HT1080 (cell line): ENCODE measurements at regions not wholly inside any gene's neighbourhood (a gene's known extent, or its start where the extent isn't known, plus 50 kb on each side); places are given as distances from the start of the nearest gene placed in this dataset.

Source experiments
- DNase-seq: peaks from one replicate; pipeline ENCODE4 v3.0.0-alpha.2; 2015; ENCODE audit warnings: low read depth

DNA sequence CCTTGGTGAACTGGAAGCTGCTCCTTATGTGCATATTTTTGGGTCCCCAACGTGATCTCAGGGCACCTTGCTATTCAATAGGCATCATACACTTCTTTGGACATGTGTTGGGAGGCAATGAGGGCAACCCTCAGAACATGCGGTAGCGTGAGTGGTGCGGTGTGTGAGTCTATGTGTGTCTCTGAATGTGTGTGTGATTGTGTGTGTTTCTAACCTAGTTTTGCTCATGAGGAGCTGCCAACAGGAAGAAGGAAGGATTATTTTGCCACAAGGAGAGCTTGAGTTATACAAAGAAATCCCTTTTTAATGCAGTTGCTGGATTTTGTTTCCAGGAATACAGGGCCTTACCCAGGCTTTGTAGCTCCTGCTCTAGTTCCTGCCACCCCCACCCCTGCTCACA is 75.8 kb upstream of the ITGA6 start:
- no peak for DNase-seq

DNA sequence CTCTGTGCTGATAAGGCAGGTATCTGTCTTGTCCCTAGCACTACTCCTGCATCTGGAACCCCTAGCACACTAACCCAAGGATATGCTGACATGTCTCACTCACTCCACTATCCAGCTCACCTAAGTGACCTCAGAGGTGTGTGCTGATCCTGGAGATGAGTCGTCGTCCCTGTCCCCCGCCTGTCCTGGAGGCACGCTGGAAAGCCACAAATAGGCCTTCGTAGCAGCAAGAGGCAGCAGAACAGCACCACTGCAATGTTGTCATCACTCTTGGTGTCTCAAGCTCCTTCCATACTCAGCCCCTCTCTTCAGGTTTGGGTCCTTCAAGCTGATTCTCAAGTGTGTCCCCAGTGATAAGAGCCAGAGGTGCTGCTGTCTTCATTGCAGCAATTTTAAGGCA is 73.0 kb upstream of the ITGA6 start:
- no peak for DNase-seq

- DNase-seq, result no peak
Observed at GRCh38 chr2:172357442-172357841, 69.9 kb upstream of the ITGA6 start.

GRCh38 chr2:172358691-172359556 is 68.5 kb upstream of the ITGA6 start:
- DNase-seq, result no peak

- DNase-seq, result no peak
Observed at GRCh38 chr2:172361360-172361759, 66.0 kb upstream of the ITGA6 start.

- DNase-seq, result no peak
Observed at GRCh38 chr2:172361840-172362239, 65.5 kb upstream of the ITGA6 start.

DNA sequence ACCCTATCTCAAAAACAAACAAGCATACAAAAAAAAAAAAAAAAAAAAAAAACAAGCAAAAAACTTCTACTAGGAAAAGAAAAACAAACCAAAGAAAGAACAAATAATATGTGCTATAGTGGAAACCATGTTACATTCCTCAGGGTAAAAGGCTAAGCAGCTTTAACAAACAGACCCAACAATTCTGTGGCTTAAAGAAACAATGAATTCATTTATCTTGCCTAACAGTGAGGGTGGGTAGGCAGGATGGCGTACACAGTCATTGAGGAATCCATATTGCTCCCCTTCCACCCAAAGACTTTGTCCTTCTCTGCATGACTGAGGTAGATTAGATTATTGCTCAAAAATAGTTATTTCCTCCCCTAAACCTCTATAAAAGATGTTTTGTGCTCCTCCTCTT is 63.1 kb upstream of the ITGA6 start:
- no peak for DNase-seq

- no peak for DNase-seq
Observed at GRCh38 chr2:172366596-172367150, 60.7 kb upstream of the ITGA6 start.

DNA sequence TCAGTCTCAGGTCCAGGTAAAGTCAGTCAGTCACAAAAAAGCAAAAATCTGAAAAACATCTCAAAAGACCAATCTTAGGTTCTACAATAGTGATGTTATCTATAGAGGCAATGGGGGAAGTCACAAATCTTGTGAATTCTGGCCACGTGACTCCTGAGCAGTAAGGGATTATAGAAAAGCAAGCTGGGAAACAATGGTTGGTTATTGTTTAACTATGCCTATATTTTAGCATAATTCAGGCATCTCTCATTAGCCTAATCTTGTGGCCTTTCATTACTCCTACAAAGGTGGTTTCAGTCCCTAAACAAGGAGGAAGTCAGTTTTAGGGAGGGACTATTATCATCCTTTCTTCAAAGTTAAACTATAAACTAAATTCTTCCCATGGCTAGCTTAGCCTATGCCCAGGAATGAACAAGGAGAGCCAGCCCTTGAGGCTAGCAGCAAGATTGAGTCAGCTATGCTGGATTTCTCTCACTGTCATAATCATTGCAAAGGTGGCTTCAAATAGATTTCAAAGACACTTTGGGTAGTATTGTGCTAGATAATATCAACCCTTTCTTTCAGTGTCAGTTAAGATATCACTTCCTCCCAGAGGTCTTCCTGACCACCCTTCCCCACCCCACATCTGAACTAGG is 56.4 kb upstream of the ITGA6 start:
- DNase-seq, result no peak

GRCh38 chr2:172372436-172372835 is 55.0 kb upstream of the ITGA6 start:
- DNase-seq, result no peak

GRCh38 chr2:172373076-172373475 is 54.3 kb upstream of the ITGA6 start:
- no peak for DNase-seq

DNA sequence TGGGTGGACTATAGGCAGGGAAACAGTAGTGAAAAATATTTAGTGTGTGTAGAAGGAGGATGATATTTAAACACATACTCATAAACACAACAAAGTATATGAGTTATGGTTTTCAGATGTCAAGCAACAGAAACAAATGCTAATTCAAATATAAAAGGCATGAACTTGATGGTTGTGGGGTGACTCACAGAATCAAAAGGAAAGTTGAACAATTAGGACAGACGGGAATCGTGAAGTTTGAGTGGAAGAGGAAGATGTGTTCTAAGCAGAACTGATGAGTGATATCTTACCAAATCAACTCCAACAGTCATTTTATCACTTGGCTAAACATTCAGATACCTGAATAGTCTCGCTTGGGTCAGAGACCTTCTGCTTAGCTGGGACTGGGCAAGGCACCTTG is 53.6 kb upstream of the ITGA6 start:
- DNase-seq, result peak; percentile 5

GRCh38 chr2:172374318-172375240 is 52.8 kb upstream of the ITGA6 start:
- DNase-seq, result no peak

- no peak for DNase-seq
Observed at GRCh38 chr2:172375251-172375650, 52.1 kb upstream of the ITGA6 start.

DNA sequence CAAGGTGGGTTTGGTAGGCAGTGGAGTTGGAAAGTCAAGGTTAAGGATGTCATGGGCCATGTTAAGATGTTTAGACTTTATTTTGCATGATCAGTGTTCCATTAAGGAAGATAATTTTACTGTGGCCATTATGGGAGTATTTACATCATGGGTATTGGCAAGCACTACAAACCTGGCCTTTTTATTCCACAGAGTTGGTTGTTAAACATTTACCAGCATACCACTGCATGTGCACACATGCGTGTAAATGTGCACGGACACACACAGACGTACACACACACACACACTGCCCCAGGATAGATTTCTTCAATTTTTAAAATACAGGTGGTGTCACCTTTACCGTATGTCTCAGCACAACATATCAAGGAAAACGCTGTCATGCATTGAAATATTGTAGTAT is 51.4 kb upstream of the ITGA6 start:
- no peak for DNase-seq

DNA sequence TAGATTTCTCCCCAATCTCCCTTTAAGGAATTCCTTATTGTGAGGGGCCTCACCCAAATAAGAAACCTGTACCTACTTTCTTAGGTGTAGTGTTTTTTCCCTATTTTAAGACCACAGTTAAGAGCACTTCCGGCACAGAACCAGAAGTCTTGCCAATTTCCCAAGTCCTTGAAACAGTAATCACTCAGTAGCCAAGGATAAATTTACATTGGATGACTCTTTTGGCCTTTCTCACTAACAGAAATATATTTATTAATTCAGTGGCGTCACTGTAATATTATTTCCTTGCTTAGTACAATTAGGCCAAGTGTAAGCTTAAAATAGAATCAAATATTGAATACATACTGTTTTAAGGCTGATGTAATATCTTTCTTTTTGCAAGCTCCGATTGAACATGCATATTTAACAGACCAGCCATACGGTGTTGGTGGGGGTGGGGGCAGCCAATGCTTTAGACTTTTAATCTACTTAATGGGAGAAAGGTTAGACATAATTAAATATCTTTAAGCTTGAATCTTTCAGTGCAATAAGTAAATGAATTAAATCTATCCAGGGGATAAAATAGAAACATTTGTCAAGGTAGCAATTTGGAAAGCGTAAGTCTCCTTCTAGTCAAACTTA is 50.8 kb upstream of the ITGA6 start:
- DNase-seq, result no peak

GRCh38 chr2:172377408-172377807 is 50.0 kb upstream of the ITGA6 start:
- DNase-seq, result no peak
